ENCODE measurements at regions not wholly inside any gene's neighbourhood (a gene's known extent, or its start where the extent isn't known, plus 50 kb on each side); places are given as distances from the start of the nearest gene placed in this dataset.

GRCh38 chr5:6832994-6833393 is 119.8 kb downstream of the TENT4A start:
- TF ChIP-seq TAF1 (IDR thresholded peaks at IDR 0.05; ENCODE audit: borderline replicate concordance, low read depth, low read length) (no peak), POLR2A (IDR thresholded peaks at IDR 0.05; ENCODE audit: low read depth, low read length) (no peak), POLR2AphosphoS5 (IDR thresholded peaks at IDR 0.05; ENCODE audit: low read depth, low read length) (no peak)

Data from GM12892 (cell line).